PC-3 (cell line): ENCODE measurements at regions not wholly inside any gene's neighbourhood (a gene's known extent, or its start where the extent isn't known, plus 50 kb on each side); places are given as distances from the start of the nearest gene placed in this dataset.

Experiments
- ATAC-seq: fragments of 200-7000 bp; cut with Tn5 transposase; 2 replicates; pipeline ENCODE4 v1.9.1; 2020; ENCODE audit warnings: mild to moderate bottlenecking, moderate library complexity
- BruUV-seq: library from RNA; stranded (reverse); fragments of 400-500 nt; replicated peaks from 2 replicates; lab custom pipeline; 2021; lab: Mats Ljungman, UMichigan
- CTCF ChIA-PET: fragments of 300-600 bp; sonication (Branson Sonifier 250); formaldehyde crosslinking; loops from one replicate; lab custom pipeline; 2022; ENCODE audit warnings: antibody characterized with exemption; lab: Charles Lee
- POLR2A ChIA-PET: fragments of 300-600 bp; sonication (Branson Sonifier 250); formaldehyde crosslinking; loops from one replicate; lab custom pipeline; 2022; ENCODE audit warnings: antibody characterized with exemption; ENCODE audit not compliant: unreplicated experiment; lab: Charles Lee
- DNase-seq: peaks from one replicate; pipeline ENCODE4 v3.0.0-alpha.2; 2015
- H2AFZ ChIP-seq: fragments of 300-600 bp; sonication (generic); 2 replicates; pipeline ENCODE4 v1.6.0; 2016; ENCODE audit warnings: antibody characterized with exemption, low read length
- H3F3A ChIP-seq: fragments of 300-600 bp; sonication (generic); one replicate; pipeline ENCODE4 v1.6.0; 2017; ENCODE audit warnings: antibody characterized with exemption, low read length, control low read depth, mild to moderate bottlenecking; ENCODE audit not compliant: unreplicated experiment
- H3K27ac ChIP-seq: fragments of 300-600 bp; sonication (generic); 2 replicates; pipeline ENCODE4 v1.5.1; 2016; ENCODE audit warnings: mild to moderate bottlenecking, low read length
- H3K27me3 ChIP-seq: fragments of 300-600 bp; sonication (generic); 2 replicates; pipeline ENCODE4 v1.6.1; 2016; ENCODE audit warnings: low read length, mixed read lengths
- H3K36me3 ChIP-seq: fragments of 300-600 bp; sonication (generic); 2 replicates; pipeline ENCODE4 v1.6.1; 2016; ENCODE audit warnings: low read depth, mixed run types, low read length, mixed read lengths
- H3K4me1 ChIP-seq: fragments of 300-600 bp; sonication (generic); 2 replicates; pipeline ENCODE4 v1.5.1; 2016; ENCODE audit warnings: low read length; ENCODE audit not compliant: insufficient read depth
- H3K4me2 ChIP-seq: fragments of 300-600 bp; sonication (generic); 2 replicates; pipeline ENCODE4 v1.6.0; 2016; ENCODE audit warnings: low read length
- H3K4me3 ChIP-seq: fragments of 300-600 bp; sonication (generic); 2 replicates; pipeline ENCODE4 v1.5.1; 2016; ENCODE audit warnings: mild to moderate bottlenecking, low read length, mixed read lengths
- H3K79me2 ChIP-seq: fragments of 300-600 bp; sonication (generic); 2 replicates; pipeline ENCODE4 v1.6.1; 2017; ENCODE audit warnings: low read length, mixed read lengths
- H3K9ac ChIP-seq: fragments of 300-600 bp; sonication (generic); 2 replicates; pipeline ENCODE4 v1.6.0; 2016; ENCODE audit warnings: mild to moderate bottlenecking, low read length
- H3K9me2 ChIP-seq: fragments of 300-600 bp; sonication (generic); replicated peaks from 2 replicates; pipeline ENCODE4 v1.6.1; 2016; ENCODE audit warnings: mixed run types, low read length, mixed read lengths
- H3K9me3 ChIP-seq: fragments of 300-600 bp; sonication (generic); 2 replicates; pipeline ENCODE4 v1.6.1; 2016; ENCODE audit warnings: low read length, mixed read lengths
- H4K20me1 ChIP-seq: fragments of 300-600 bp; sonication (generic); 2 replicates; pipeline ENCODE4 v1.6.1; 2016; ENCODE audit warnings: low read length, mixed read lengths
- CTCF ChIP-seq: fragments of 300-600 bp; sonication (generic); conservative IDR thresholded peaks from 2 replicates; pipeline ENCODE4 v1.5.1; 2017; ENCODE audit warnings: antibody characterized with exemption, low read depth, mild to moderate bottlenecking, low read length
- EZH2 ChIP-seq: fragments of 300-600 bp; sonication (generic); IDR thresholded peaks from one replicate; pipeline ENCODE4 v1.6.1; 2017; ENCODE audit warnings: antibody characterized with exemption, mild to moderate bottlenecking, low read length; ENCODE audit not compliant: unreplicated experiment
- EZH2phosphoT487 ChIP-seq: fragments of 300-600 bp; sonication (generic); IDR thresholded peaks from 2 replicates; pipeline ENCODE4 v1.6.1; 2018; ENCODE audit warnings: mild to moderate bottlenecking, antibody characterized with exemption, low read length, borderline replicate concordance
- intact Hi-C: fragments of 100-400 bp; cut with micrococcal nuclease; formaldehyde crosslinking; loops from 2 replicates; pipeline ENCODE4 v1.9.0; 2023

GRCh38 chr3:144923046-144923775 lies 951.6 kb downstream of the DIPK2A start:
- Histone ChIP-seq H3K9me2 (no peaks in the 10 kb centered on the region), H3K4me3 (no peak overlapping the region), H3K9ac (no peak overlapping the region), H3K9me3 (no peaks in the 10 kb centered on the region), H3K4me2 (no peak overlapping the region), H3K4me1 (no peaks in the 10 kb centered on the region), H2AFZ (no peak overlapping the region), H3K79me2 (no peaks in the 10 kb centered on the region), H3K27ac (no peak overlapping the region), H4K20me1 (no peaks in the 10 kb centered on the region), H3F3A (no peaks in the 10 kb centered on the region), H3K36me3 (no peaks in the 10 kb centered on the region), H3K27me3 (no peaks in the 10 kb centered on the region)
- POLR2A ChIA-PET = no interaction called here
- DNase-seq (no peak), ATAC-seq (no peak)
- BruUV-seq = no TSS peak
- CTCF ChIA-PET = no interaction called here
- intact Hi-C loops = no loop called here
- TF ChIP-seq CTCF = no peak
- no peak for TF ChIP-seq EZH2phosphoT487
- TF ChIP-seq EZH2 = no peak

GRCh38 chr3:144930431-144930830 lies 958.8 kb downstream of the DIPK2A start:
- Histone ChIP-seq H3K27me3 (no peaks in the 10 kb centered on the region), H3F3A (no peaks in the 10 kb centered on the region), H3K4me2 (no peak overlapping the region), H3K36me3 (no peaks in the 10 kb centered on the region), H3K9me3 (no peaks in the 10 kb centered on the region), H2AFZ (no peak overlapping the region), H3K27ac (no peak overlapping the region), H3K79me2 (no peaks in the 10 kb centered on the region), H3K4me1 (no peaks in the 10 kb centered on the region), H3K9me2 (no peaks in the 10 kb centered on the region), H3K9ac (no peak overlapping the region), H4K20me1 (no peaks in the 10 kb centered on the region), H3K4me3 (no peak overlapping the region)
- BruUV-seq = no TSS peak
- intact Hi-C loops = no loop called here
- CTCF ChIA-PET = no interaction called here
- POLR2A ChIA-PET = interaction anchor here (0.6 kb wide), 1 partner anchor 32 kb away, joined by 4 read pairs; no protein-coding TSS in a partner anchor
- ATAC-seq = no peak
- no peak for DNase-seq
- TF ChIP-seq EZH2phosphoT487 = no peak
- TF ChIP-seq CTCF = no peak
- TF ChIP-seq EZH2 = no peak

GRCh38 chr3:144931590-144931989 lies 960.0 kb downstream of the DIPK2A start:
- no TSS peak for BruUV-seq

More at GRCh38 chr3:144931590-144931989, 960.0 kb downstream of the DIPK2A start:
- H3K79me2 ChIP-seq = no peaks in the 10 kb centered on the region
- no peaks in the 10 kb centered on the region for H3K27me3 ChIP-seq
- no peak overlapping the region for H3K27ac ChIP-seq
- H3K9me2 ChIP-seq = no peaks in the 10 kb centered on the region
- no peaks in the 10 kb centered on the region for H3F3A ChIP-seq
- intact Hi-C loops = no loop called here
- ChIA-PET CTCF (no interaction called here), POLR2A (no interaction called here)
- ATAC-seq (no peak), DNase-seq (no peak)
- no peak overlapping the region for H3K4me3 ChIP-seq
- H2AFZ ChIP-seq = no peak overlapping the region
- H3K36me3 ChIP-seq = no peaks in the 10 kb centered on the region
- H4K20me1 ChIP-seq = no peaks in the 10 kb centered on the region
- H3K4me1 ChIP-seq = no peaks in the 10 kb centered on the region
- H3K9ac ChIP-seq = no peak overlapping the region
- no peak overlapping the region for H3K4me2 ChIP-seq
- H3K9me3 ChIP-seq = no peaks in the 10 kb centered on the region
- no peak for TF ChIP-seq CTCF
- no peak for TF ChIP-seq EZH2
- no peak for TF ChIP-seq EZH2phosphoT487
